ENCODE measurements at regions not wholly inside any gene's neighbourhood (a gene's known extent, or its start where the extent isn't known, plus 50 kb on each side); places are given as distances from the start of the nearest gene placed in this dataset.

DNA sequence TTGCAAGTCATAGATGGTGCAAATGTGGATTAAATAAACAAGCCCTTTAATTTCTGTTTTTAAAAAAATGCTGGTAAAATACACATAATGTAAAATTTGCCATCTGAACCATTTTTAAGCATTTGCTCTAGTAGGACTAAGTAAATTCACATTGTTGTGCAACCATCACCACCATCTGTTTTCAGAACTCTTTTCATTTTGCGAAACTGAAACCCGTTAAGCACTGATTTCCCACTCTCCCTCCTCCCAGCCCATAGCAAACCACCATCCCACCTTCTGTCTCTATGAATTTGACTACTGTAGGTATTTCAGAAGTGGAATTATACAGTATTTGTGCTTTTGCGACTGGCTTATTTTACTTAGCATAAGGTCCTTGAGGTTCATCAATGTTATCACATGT, 103.3 kb upstream of the CNTLN start:
- DNase-seq (ENCODE audit: low spot score in 2 of 2) (no peak), ATAC-seq (no peak)
- H3K27ac Mint-ChIP-seq: no peak overlapping the region
- H3K9me3 Mint-ChIP-seq: peaks cover 8 to 9% of the 10 kb centered on the region in 2 donors
- H3K36me3 Mint-ChIP-seq: no peaks in the 10 kb centered on the region

DNA sequence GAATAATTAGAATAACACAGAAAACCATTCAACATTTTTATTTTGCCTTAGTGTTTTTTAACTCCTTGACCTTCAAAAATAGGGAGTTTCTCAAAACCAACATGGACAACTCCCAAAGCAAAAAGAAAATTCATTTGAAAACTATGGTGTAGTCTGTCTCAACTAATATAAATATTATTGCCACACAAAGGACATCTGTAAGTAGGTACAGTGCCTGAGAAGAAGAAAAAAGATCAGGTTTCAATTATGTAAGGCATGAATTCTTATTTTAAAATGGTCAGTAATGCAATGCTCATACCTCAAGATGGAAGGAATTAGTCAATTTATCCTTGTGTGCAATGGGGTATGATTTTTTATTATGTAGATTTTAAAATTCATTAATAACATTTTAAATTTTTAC, 109.6 kb upstream of the CNTLN start:
- Mint-ChIP-seq H3K27ac (no peak overlapping the region), H3K9me3 (peaks cover 1 to 9% of the 10 kb centered on the region in 2 donors), H3K36me3 (no peaks in the 10 kb centered on the region)
- ATAC-seq: no peak
- DNase-seq (ENCODE audit: low spot score in 2 of 2): no peak

DNA sequence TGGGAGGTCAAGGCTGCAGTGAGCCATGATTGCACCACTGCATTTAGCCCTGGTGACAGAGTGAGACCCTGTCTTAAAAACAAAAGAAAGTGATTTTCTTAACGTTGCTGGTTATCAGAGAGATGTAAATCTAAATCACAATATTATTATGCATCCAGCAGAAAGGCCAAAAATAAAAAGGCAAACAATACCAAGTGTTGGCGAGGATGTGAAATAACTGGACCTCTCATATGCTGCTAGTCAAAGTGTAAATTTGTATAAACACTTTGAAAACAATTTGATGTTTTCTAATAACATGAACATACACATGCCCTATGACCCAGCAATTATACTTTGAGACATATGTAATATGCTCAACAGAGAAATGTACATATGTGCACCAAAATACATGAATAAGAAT, 110.7 kb upstream of the CNTLN start:
- Mint-ChIP-seq H3K27ac (no peak overlapping the region), H3K9me3 (peaks cover 0 to 9% of the 10 kb centered on the region in 2 donors), H3K36me3 (no peaks in the 10 kb centered on the region)
- no peak for ATAC-seq
- no peak for DNase-seq (ENCODE audit: low spot score in 2 of 2)

DNA sequence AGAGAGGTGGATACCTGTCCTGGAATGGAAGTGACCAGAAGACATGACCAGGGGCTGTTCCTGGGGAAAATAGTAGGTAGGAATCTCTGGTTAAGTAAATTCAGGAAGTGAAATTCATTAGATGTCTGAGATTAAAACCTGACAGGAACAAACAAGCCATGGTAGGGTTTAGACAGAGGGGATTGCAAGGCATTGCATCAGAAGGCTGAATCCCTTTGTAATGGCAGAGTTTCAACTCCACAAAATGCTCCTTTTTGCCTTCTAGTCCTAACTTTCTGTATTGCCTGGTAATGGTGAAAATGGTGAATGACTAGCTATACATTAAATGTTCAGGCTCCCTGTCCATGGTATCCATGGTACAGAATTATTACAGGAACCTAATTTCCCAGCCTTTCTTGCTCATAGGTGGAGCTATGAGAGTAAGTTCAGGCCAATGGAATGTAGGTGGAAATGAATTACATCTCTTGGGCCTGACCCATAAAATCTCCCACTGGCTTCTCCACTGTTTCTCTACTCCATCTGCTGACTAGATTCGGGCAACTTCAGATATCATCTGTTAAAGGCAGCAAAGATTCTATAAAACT, 113.4 kb upstream of the CNTLN start:
- no peaks in the 10 kb centered on the region for H3K36me3 Mint-ChIP-seq
- H3K9me3 Mint-ChIP-seq: peaks cover 7 to 16% of the 10 kb centered on the region in 2 donors
- no peak overlapping the region for H3K27ac Mint-ChIP-seq
- DNase-seq (ENCODE audit: low spot score in 2 of 2): no peak
- no peak for ATAC-seq

DNA sequence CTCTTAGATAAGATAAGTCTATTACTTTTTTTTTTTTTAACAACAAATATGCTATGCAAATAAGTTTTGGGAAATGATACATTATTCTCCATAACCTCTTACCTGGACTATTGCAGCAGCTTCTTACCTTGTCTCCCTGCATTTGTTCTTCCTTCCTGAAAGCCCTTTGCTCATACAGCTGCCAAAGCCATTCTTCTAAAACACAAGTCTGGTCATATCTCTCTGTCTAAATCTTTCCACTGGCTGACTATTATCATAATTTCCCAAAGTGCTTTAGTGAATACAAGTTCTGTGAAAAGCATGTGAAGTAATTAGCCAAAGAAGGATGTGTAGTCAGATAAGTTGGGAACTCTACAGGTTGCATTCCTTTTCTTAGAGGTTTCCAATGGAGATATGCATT, 115.4 kb upstream of the CNTLN start:
- Mint-ChIP-seq H3K36me3 (no peaks in the 10 kb centered on the region), H3K9me3 (peaks cover 12% of the 10 kb centered on the region in 2 donors), H3K27ac (no peak overlapping the region)
- DNase-seq (ENCODE audit: low spot score in 2 of 2) (no peak), ATAC-seq (no peak)

DNA sequence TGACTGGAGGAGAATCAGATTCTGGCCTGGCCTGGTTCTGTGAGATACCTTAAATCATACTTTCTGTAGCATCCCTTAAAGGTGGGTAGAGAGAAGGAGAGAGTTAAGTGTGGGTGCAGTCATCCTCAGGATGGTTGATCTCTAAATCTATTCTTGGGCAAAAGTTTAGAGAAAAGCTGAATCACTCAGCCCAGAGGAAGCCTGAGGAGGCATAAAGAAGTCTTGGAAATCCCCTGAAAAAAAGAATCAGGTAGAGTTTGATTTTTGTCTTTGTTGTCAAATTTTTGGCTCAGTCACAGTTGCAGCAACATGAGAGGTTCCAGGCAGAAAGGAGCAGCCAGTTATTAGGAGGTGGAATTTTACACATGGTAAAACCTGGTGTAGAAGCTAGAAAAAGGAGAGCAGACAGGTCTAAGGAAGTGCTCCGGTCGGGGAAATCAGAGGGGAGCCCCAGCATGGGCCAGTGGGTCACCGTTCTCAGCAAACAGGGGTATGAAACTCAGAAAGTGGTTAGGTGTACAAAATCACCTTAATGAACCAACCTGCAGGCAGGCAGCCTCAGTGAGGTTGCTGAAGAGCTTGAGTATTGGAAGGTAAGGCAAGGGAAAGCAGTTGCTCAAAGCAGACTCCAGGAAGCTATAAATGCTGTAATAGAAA, 116.2 kb upstream of the CNTLN start:
- DNase-seq (ENCODE audit: low spot score in 2 of 2): no peak

DNA sequence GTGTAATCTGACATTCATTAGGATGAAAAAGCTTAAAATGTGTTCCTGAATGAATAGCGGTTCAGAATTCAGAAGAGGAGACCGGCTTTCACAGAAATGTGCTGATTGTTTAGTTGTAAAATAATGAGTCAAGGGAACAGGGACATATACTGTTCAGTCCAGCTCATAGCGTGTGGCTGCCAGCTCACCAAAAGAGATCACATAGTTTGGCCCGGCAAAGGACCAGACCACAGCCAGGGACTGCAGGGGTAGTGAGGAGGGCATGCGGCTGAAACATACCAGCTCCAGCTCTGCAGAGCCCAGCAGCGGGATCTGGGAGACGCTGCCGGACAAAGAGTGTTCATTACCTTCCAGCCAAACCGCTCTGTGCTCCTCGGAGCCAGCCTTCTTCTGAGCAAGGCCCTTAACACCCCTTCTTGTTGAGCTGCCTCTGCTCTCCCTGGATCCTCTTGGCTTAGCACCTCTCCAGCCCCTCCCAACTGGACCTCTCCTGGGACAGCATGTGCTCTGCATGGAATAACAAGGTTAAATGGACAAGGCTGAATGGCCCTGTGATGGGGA, 116.8 kb upstream of the CNTLN start:
- Mint-ChIP-seq H3K36me3 (no peaks in the 10 kb centered on the region), H3K27ac (no peak overlapping the region), H3K9me3 (peaks cover 12% of the 10 kb centered on the region in 2 donors)
- ATAC-seq: no peak
- DNase-seq (ENCODE audit: low spot score in 2 of 2): no peak

More for the DNA sequence above, 116.2 kb upstream of the CNTLN start:
- peaks cover 12% of the 10 kb centered on the region in 2 donors for H3K9me3 Mint-ChIP-seq
- no peak for ATAC-seq
- no peaks in the 10 kb centered on the region for H3K36me3 Mint-ChIP-seq
- no peak overlapping the region for H3K27ac Mint-ChIP-seq

DNA sequence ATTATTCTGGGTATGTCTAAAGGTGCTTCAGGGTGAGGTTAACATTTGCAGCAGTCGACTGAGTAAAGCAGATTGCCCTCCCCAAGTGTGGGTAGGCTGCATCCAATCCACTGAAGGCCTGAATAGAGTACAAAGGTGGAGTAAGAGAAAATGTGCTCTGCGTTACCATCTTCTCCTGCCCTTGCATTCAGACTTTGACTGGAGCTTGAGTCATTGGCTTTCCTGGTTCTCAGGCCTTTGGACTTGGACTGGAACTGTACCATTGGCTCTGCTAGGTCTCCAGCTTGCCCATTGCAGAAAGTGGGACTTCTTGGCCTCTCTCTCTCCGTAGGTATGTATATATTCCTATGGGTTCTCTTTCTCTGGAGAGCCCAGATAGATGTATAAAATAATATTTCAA, 120.9 kb upstream of the CNTLN start:
- DNase-seq (ENCODE audit: low spot score in 2 of 2) (no peak), ATAC-seq (no peak)
- Mint-ChIP-seq H3K27ac (no peak overlapping the region), H3K36me3 (no peaks in the 10 kb centered on the region), H3K9me3 (peaks cover 7 to 11% of the 10 kb centered on the region in 2 donors)

DNA sequence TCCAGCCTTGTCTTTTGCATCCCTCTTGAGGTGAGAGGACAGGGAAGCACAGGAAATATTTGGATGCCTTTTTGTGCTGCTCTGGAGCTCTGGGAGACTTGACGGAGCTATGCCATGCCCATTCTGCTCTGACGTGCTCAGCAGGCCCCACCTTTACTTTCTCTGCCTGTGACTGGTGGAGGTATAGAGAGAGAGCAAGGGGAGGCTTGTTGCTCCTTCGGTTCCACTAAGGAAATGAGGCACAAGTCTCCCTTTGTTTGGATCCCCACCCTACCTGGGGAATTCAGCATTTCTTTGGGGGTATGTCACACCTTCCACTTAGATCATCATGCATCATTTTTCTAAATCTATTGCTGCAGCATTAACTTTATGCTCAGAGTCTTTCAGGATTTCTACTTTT, 121.8 kb upstream of the CNTLN start:
- Mint-ChIP-seq H3K27ac (no peak overlapping the region), H3K36me3 (no peaks in the 10 kb centered on the region), H3K9me3 (peaks cover 0 to 4% of the 10 kb centered on the region in 2 donors)
- DNase-seq (ENCODE audit: low spot score in 2 of 2): no peak
- ATAC-seq: no peak

DNA sequence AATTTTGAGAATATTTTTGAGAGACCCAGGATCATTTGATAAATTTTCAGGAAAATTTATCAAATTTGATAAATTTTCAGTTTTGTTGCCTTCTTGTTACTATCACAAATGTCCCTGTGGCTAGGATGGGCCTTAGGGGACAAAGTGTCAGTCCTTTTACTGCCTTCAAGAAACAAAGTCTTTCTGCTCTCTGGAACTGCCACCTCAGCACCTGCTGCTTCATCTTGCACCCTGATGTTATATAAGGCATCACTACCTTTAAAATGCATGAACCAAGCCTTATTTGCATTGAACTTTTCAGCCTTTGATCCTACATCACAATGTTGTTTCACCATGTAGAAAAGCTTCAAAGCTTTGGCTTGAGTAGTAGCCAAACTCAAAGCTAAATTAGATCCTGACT, 123.0 kb upstream of the CNTLN start:
- DNase-seq (ENCODE audit: low spot score in 2 of 2): no peak

DNA sequence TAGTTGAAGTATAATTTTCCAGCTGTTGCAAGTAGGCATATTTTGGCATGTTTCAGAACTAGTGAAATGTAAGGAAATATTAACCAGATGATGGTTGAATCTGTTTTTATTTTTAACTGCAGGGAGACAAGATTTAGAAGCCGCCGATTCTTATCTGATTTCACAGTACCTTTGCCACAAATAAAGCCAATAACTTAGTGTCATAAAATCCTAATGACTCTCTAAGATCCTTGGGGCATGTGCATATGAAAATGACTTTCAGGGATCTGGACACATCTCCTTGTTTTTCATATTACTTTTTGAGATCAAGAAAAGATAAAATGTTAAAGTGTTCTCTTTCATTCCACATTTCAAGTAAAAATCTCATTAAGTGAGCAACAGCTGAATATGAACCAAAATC, 125.8 kb upstream of the CNTLN start:
- Mint-ChIP-seq H3K36me3 (no peaks in the 10 kb centered on the region), H3K9me3 (peaks cover 6 to 11% of the 10 kb centered on the region in 2 donors), H3K27ac (no peak overlapping the region)
- ATAC-seq: no peak
- DNase-seq (ENCODE audit: low spot score in 2 of 2): no peak

More for the DNA sequence above, 123.0 kb upstream of the CNTLN start:
- no peak for ATAC-seq
- H3K36me3 Mint-ChIP-seq: no peaks in the 10 kb centered on the region
- no peak overlapping the region for H3K27ac Mint-ChIP-seq
- peaks cover 7 to 8% of the 10 kb centered on the region in 2 donors for H3K9me3 Mint-ChIP-seq

DNA sequence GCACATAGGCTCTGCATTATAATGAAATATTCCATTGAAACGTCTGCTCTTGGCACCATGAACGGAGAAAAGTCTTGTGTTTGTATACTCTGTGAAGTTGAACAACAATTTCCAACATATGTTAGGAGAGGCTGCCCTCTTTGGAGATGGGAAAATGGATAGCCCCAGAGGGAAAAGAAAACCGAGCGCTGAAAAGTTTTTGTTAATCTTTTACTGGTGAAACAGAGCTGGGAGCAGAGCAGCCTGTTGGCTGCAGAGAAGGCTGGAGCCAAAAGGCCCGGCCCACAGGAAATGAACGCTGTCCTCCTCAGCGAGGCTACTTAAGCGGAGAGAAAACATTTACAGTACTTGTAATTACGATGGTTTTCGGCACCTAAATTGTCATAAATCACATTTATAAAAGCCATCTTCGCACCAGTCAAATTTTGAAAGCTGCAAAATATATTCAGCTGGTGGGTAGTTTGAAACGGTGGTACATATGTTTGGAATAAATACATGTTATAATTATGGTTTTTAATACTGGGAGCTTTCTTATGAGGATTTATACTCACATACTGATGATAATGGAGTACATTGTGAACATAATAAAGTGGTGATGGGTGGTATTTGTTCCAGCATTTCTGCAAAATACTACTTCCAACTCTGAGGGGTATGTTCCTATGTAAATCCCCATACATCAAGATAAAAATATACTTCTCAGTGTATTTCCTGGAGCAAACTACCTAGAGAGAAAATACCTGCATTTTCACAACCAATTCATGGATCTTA, 129.6 kb upstream of the CNTLN start:
- DNase-seq (ENCODE audit: low spot score in 2 of 2) (no peak), ATAC-seq (no peak)
- no peaks in the 10 kb centered on the region for H3K36me3 Mint-ChIP-seq
- H3K27ac Mint-ChIP-seq: no peak overlapping the region
- H3K9me3 Mint-ChIP-seq: peaks cover 6 to 17% of the 10 kb centered on the region in 2 donors

DNA sequence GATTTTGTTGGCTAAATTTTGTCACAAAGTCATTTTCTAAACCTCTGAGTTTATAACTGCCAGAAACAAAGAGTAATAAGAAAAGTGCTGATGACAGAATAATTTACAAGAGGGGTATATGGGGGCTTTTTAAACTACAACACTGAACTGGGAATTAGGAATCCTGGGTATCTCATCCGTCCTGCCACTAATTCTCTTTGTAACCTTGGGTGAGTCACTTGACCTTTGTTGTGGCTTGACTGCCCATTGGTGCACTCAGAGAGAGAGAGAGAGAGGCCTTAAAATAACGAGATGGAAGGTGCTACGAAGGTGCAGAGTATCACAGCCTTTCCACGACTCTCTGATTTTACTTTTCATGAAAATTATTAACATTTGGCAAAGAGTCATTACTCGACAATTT, 130.3 kb upstream of the CNTLN start:
- Mint-ChIP-seq H3K27ac (no peak overlapping the region), H3K36me3 (no peaks in the 10 kb centered on the region), H3K9me3 (peaks cover 9 to 19% of the 10 kb centered on the region in 2 donors)
- no peak for DNase-seq (ENCODE audit: low spot score in 2 of 2)
- ATAC-seq: no peak

DNA sequence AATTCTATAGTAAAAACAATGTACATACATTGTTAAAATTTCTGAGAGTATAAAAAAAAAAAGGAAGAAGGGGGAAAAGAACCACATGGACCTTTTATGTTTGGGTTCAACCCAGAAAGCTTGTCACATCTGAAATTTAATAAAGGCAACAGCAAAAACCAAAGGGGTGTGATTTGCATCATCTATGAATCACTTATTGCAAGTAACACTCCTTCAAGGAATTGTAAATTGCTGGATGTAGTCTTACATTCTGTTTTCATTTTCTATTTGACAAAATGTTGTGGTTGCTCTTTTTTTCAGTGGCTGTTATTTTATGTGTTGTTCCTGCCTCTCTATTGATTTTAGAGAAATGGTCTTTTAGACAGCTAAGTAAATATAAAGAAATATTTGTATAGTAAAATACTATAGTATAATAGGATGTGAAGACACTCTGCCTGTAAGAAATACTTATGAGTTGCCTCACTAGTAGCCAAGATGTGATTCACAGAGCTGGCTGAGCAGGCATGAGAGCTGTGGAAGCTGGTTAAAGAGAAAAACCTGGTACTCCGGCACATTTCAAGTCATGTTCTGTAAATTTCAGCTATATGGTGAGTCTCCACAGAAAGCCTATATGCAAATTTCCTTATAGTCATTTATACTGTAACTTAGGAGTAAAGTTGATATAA, 131.1 kb upstream of the CNTLN start:
- no peaks in the 10 kb centered on the region for H3K36me3 Mint-ChIP-seq
- no peak for DNase-seq (ENCODE audit: low spot score in 2 of 2)
- H3K27ac Mint-ChIP-seq: no peak overlapping the region
- H3K9me3 Mint-ChIP-seq: peaks cover 11 to 21% of the 10 kb centered on the region in 2 donors
- ATAC-seq: no peak

DNA sequence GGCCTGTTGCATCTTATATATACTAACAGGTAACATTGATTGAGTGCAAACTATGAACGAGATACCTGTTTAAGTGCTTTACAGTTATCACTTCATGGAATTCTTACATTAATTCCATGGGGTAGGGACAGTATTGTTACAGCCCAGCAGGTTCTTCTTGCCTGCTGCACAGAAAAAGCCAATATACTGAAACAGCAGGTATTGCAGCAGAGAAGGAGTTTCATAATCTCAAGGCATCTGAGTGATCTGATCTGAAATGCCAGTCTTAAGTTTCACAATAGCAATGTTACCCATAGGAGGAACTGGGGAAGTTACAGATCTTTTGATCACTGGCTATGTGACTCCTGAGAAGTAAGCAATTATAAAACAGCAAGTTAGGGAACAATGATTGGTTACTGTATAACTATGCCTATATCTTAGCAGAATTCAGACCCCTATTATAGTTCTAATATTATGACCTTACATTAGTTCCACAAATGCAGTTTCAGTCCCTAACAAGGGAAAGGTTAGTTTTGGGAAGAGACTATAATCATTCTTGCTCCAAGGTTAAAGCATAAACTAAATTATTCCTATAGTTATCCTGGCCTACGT, 126.5 kb upstream of the BNC2 start:
- peaks cover 25 to 30% of the 10 kb centered on the region in 2 donors for H3K9me3 Mint-ChIP-seq
- no peak for DNase-seq (ENCODE audit: low spot score in 2 of 2)
- no peak overlapping the region for H3K27ac Mint-ChIP-seq
- H3K36me3 Mint-ChIP-seq: peaks cover 11 to 25% of the 10 kb centered on the region in 2 donors
- no peak for ATAC-seq

DNA sequence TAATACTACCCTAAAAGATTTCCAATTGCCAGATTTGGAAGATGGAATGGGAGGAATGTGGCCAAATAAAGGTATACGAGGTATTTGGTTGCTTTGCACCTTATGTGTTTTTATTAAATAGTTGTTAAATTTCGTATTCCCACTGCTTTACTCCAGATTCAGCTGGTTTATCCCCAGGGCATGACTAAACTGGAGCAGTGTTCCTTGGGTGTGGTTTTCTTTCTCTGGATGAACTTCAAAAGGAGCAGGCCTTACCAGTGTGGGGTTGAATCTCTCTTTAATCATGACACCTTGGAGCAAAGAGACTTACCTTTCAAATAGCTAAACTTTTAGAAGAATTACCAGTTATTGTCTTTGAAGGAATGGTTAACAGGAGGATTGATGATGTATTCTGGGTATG, 121.7 kb upstream of the BNC2 start:
- no peak for ATAC-seq
- H3K9me3 Mint-ChIP-seq: peaks cover 22% of the 10 kb centered on the region in 2 donors
- H3K36me3 Mint-ChIP-seq: peaks cover 11 to 25% of the 10 kb centered on the region in 2 donors
- no peak overlapping the region for H3K27ac Mint-ChIP-seq
- DNase-seq (ENCODE audit: low spot score in 2 of 2): no peak
